Upper lobe of left lung (tissue), 6 donors: ENCODE measurements at regions not wholly inside any gene's neighbourhood (a gene's known extent, or its start where the extent isn't known, plus 50 kb on each side); places are given as distances from the start of the nearest gene placed in this dataset.

Experiments used
- ATAC-seq, 2 donors: fragments of 200-7000 bp; cut with Tn5 transposase; one replicate each; pipeline ENCODE4 v1.9.1; 2022; ENCODE audit warnings: mild to moderate bottlenecking in 2 of 2, moderate library complexity in 2 of 2; ENCODE audit not compliant: low FRiP score in 2 of 2
- DNase-seq, 2 donors: peaks; one replicate each; pipeline ENCODE4 v3.0.0-alpha.2; 2019 to 2020
- H3K27ac ChIP-seq, 4 donors: fragments of 200-600 bp; sonication (generic); one replicate each; pipeline ENCODE4 v1.5.1; 2016 to 2019
- H3K27me3 ChIP-seq, 4 donors: fragments of 200-600 bp; sonication (generic); one replicate each; pipeline ENCODE4 v1.5.1; 2017 to 2019
- H3K36me3 ChIP-seq, 4 donors: fragments of 200-600 bp; sonication (generic); one replicate each; pipeline ENCODE4 v1.5.1; 2016 to 2019
- H3K4me1 ChIP-seq, 4 donors: fragments of 200-600 bp; sonication (generic); one replicate each; pipeline ENCODE4 v1.5.1; 2018 to 2019
- H3K4me3 ChIP-seq, 4 donors: fragments of 200-600 bp; sonication (generic); one replicate each; pipeline ENCODE4 v1.5.1; 2017 to 2019; ENCODE audit warnings: mild to moderate bottlenecking in 2 of 4, moderate library complexity in 1 of 4
- H3K9me3 ChIP-seq, 4 donors: fragments of 200-600 bp; sonication (generic); one replicate each; pipeline ENCODE4 v1.5.1; 2018 to 2019
- CTCF ChIP-seq, 6 experiments: fragments of 450-650 bp in 4 of 6; fragments of 200-600 bp in 2 of 6; sonication (generic) in 2 of 6; IDR thresholded peaks; one replicate each; pipeline ENCODE4 v1.5.1; 2016 to 2019; ENCODE audit warnings: antibody characterized with exemption in 6 of 6
- EP300 ChIP-seq, 4 donors: sonication (generic); formaldehyde crosslinking; IDR thresholded peaks; one replicate each; pipeline ENCODE4 v1.5.1; 2017; ENCODE audit warnings: antibody characterized with exemption in 4 of 4, control low read depth in 2 of 4
- POLR2A ChIP-seq, 4 donors: fragments of 450-650 bp; IDR thresholded peaks; one replicate each; pipeline ENCODE4 v1.5.1; 2016 to 2017; ENCODE audit warnings: antibody characterized with exemption in 4 of 4, mild to moderate bottlenecking in 2 of 4
- POLR2AphosphoS5 ChIP-seq, 2 donors: sonication (generic); formaldehyde crosslinking; IDR thresholded peaks; one replicate each; pipeline ENCODE4 v1.5.1; 2017; ENCODE audit warnings: antibody characterized with exemption in 2 of 2
- WGBS, 2 donors: methylation state at CpG; one replicate each; pipeline ENCODE4 v1.1.5; 2017 to 2018; 5-methylcytosine and 5-hydroxymethylcytosine counted together
- donor health status: DM: no; HTN: no; CAD: no; lungs with moderate emphysema.
- donor health status: DM: no; HTN: yes; CAD: no; lungs with severe emphysema.

- DNase-seq (no peak), ATAC-seq (no peak)
- H3K9me3 ChIP-seq, result no peaks in the 10 kb centered on the region
- H3K4me3 ChIP-seq, result no peak overlapping the region
- no peak overlapping the region for H3K27ac ChIP-seq
- no peaks in the 10 kb centered on the region for H3K36me3 ChIP-seq
- WGBS, 2 donors, result 97 to 98% methylated on average over 1 of the region's 1 CpG
- TF ChIP-seq POLR2AphosphoS5 (IDR thresholded peaks at IDR 0.05) (no peak), EP300 (IDR thresholded peaks at IDR 0.05) (no peak), POLR2A (IDR thresholded peaks at IDR 0.05) (no peak), CTCF (IDR thresholded peaks at IDR 0.05) (no peak)
- H3K27me3 ChIP-seq, result no peaks in the 10 kb centered on the region
- peaks cover 0 to 9% (median 2%) of the 10 kb centered on the region in 4 donors for H3K4me1 ChIP-seq
Measured at GRCh38 chr5:110913221-110913620, 158.3 kb upstream of the TSLP start.

GRCh38 chr5:110916381-110917049 lies 155.0 kb upstream of the TSLP start:
- ATAC-seq, result peak; percentile 43 to 55

GRCh38 chr5:110917161-110917875 lies 154.2 kb upstream of the TSLP start:
- no peak for ATAC-seq

More at GRCh38 chr5:110916381-110917049, 155.0 kb upstream of the TSLP start:
- 39 to 43% methylated on average over 6 of the region's 6 CpGs for WGBS, 2 donors
- Histone ChIP-seq H3K4me3 (no peak overlapping the region), H3K9me3 (no peaks in the 10 kb centered on the region), H3K4me1 (peaks cover 0 to 9% (median 2%) of the 10 kb centered on the region in 4 donors), H3K36me3 (no peaks in the 10 kb centered on the region), H3K27me3 (no peaks in the 10 kb centered on the region), H3K27ac (no peak overlapping the region)
- TF ChIP-seq EP300 (IDR thresholded peaks at IDR 0.05) (no peak), CTCF (IDR thresholded peaks at IDR 0.05) (no peak), POLR2AphosphoS5 (IDR thresholded peaks at IDR 0.05) (no peak), POLR2A (IDR thresholded peaks at IDR 0.05) (no peak)
- no peak for DNase-seq

GRCh38 chr5:110918683-110919082 lies 152.8 kb upstream of the TSLP start:
- ATAC-seq, result no peak
- Histone ChIP-seq H3K4me1 (peaks cover 0 to 9% (median 2%) of the 10 kb centered on the region in 4 donors), H3K36me3 (no peaks in the 10 kb centered on the region), H3K27ac (no peak overlapping the region), H3K9me3 (no peaks in the 10 kb centered on the region), H3K27me3 (no peaks in the 10 kb centered on the region), H3K4me3 (no peak overlapping the region)
- WGBS, 2 donors, result 45 to 52% methylated on average over 1 of the region's 1 CpG
- DNase-seq, result no peak
- TF ChIP-seq POLR2A (IDR thresholded peaks at IDR 0.05) (no peak), CTCF (IDR thresholded peaks at IDR 0.05) (no peak), EP300 (IDR thresholded peaks at IDR 0.05) (no peak), POLR2AphosphoS5 (IDR thresholded peaks at IDR 0.05) (no peak)

More at GRCh38 chr5:110917161-110917875, 154.2 kb upstream of the TSLP start:
- Histone ChIP-seq H3K27me3 (no peaks in the 10 kb centered on the region), H3K9me3 (no peaks in the 10 kb centered on the region), H3K27ac (no peak overlapping the region), H3K36me3 (no peaks in the 10 kb centered on the region), H3K4me3 (no peak overlapping the region), H3K4me1 (peaks cover 0 to 9% (median 2%) of the 10 kb centered on the region in 4 donors)
- WGBS, 2 donors, result 39 to 43% methylated on average over 6 of the region's 6 CpGs
- DNase-seq, result no peak
- no peak for TF ChIP-seq CTCF (IDR thresholded peaks at IDR 0.05)
- TF ChIP-seq POLR2AphosphoS5 (IDR thresholded peaks at IDR 0.05), result no peak
- no peak for TF ChIP-seq EP300 (IDR thresholded peaks at IDR 0.05)
- no peak for TF ChIP-seq POLR2A (IDR thresholded peaks at IDR 0.05)
